Testis (tissue), 2 donors: ENCODE measurements at regions not wholly inside any gene's neighbourhood (a gene's known extent, or its start where the extent isn't known, plus 50 kb on each side); places are given as distances from the start of the nearest gene placed in this dataset.

Experiments used
- DNase-seq: peaks from one replicate; pipeline ENCODE4 v3.0.0-alpha.2; 2019
- H3K27ac ChIP-seq, 2 donors: fragments of 200-600 bp; sonication (generic); one replicate each; pipeline ENCODE4 v1.5.1; 2019
- H3K27me3 ChIP-seq: fragments of 200-600 bp; sonication (generic); one replicate; pipeline ENCODE4 v1.5.1; 2019
- H3K36me3 ChIP-seq: fragments of 200-600 bp; sonication (generic); one replicate; pipeline ENCODE4 v1.5.1; 2017; ENCODE audit warnings: low read depth; ENCODE audit errors: missing control alignments
- H3K4me1 ChIP-seq: fragments of 200-600 bp; sonication (generic); one replicate; pipeline ENCODE4 v1.5.1; 2019
- H3K4me3 ChIP-seq, 2 donors: fragments of 200-600 bp; sonication (generic); one replicate each; pipeline ENCODE4 v1.5.1; 2017 to 2019
- H3K9me3 ChIP-seq: fragments of 200-600 bp; sonication (generic); one replicate; pipeline ENCODE4 v1.5.1; 2017
- CTCF ChIP-seq, 3 experiments: fragments of 450-650 bp in 2 of 3; fragments of 200-600 bp in 1 of 3; sonication (generic) in 1 of 3; IDR thresholded peaks; one replicate each; pipeline ENCODE4 v1.5.1; 2016 to 2019; ENCODE audit warnings: antibody characterized with exemption in 3 of 3, mild to moderate bottlenecking in 2 of 3, moderate library complexity in 1 of 3
- POLR2A ChIP-seq: fragments of 450-650 bp; IDR thresholded peaks from one replicate; pipeline ENCODE4 v1.6.1; 2017; ENCODE audit warnings: antibody characterized with exemption, mild to moderate bottlenecking, moderate library complexity
- WGBS, 2 donors: methylation state at CpG; one replicate each; pipeline ENCODE4 v1.1.5; 2018; 5-methylcytosine and 5-hydroxymethylcytosine counted together
- intact Hi-C: fragments of 100-400 bp; cut with DNase I; formaldehyde crosslinking; loops from one replicate; pipeline ENCODE4 v1.15.1; 2023; ENCODE audit warnings: low total_unique reads

GRCh38 chr2:2665834-2666133, 334.7 kb upstream of the MYT1L start:
- no peak for TF ChIP-seq CTCF (IDR thresholded peaks at IDR 0.05)
- no peak for TF ChIP-seq POLR2A
- H3K9me3 ChIP-seq: no peaks in the 10 kb centered on the region
- 91 to 94% methylated on average over 12 of the region's 12 CpGs for WGBS, 2 donors

GRCh38 chr2:2664989-2665833, 334.1 kb upstream of the MYT1L start:
- Histone ChIP-seq H3K4me3 (no peak overlapping the region), H3K27ac (no peak overlapping the region), H3K27me3 (no peaks in the 10 kb centered on the region), H3K36me3 (no peaks in the 10 kb centered on the region), H3K4me1 (no peaks in the 10 kb centered on the region), H3K9me3 (no peaks in the 10 kb centered on the region)
- no peak for DNase-seq
- TF ChIP-seq CTCF (IDR thresholded peaks at IDR 0.05): no peak
- no peak for TF ChIP-seq POLR2A
- WGBS, 2 donors: 82 to 88% methylated on average over 11 to 28 of the region's 28 CpGs
- intact Hi-C loops: no loop called here

More at GRCh38 chr2:2665834-2666133, 334.7 kb upstream of the MYT1L start:
- no peaks in the 10 kb centered on the region for H3K36me3 ChIP-seq
- H3K27me3 ChIP-seq: no peaks in the 10 kb centered on the region
- H3K4me3 ChIP-seq: no peak overlapping the region
- no peak for DNase-seq
- no peaks in the 10 kb centered on the region for H3K4me1 ChIP-seq
- no peak overlapping the region for H3K27ac ChIP-seq
- intact Hi-C loops: no loop called here

GRCh38 chr2:2663401-2664036, 332.4 kb upstream of the MYT1L start:
- Histone ChIP-seq H3K27ac (no peak overlapping the region), H3K36me3 (no peaks in the 10 kb centered on the region), H3K4me3 (no peak overlapping the region), H3K9me3 (no peaks in the 10 kb centered on the region), H3K27me3 (no peaks in the 10 kb centered on the region), H3K4me1 (no peaks in the 10 kb centered on the region)
- 66 to 73% methylated on average over 4 to 23 of the region's 23 CpGs for WGBS, 2 donors
- no peak for DNase-seq
- intact Hi-C loops: no loop called here
- no peak for TF ChIP-seq POLR2A
- no peak for TF ChIP-seq CTCF (IDR thresholded peaks at IDR 0.05)

GRCh38 chr2:2662847-2663356, 331.8 kb upstream of the MYT1L start:
- H3K9me3 ChIP-seq: no peaks in the 10 kb centered on the region
- no peaks in the 10 kb centered on the region for H3K27me3 ChIP-seq
- WGBS, 2 donors: 74 to 84% methylated on average over 9 of the region's 9 CpGs
- no peak overlapping the region for H3K27ac ChIP-seq
- intact Hi-C loops: no loop called here
- H3K36me3 ChIP-seq: no peaks in the 10 kb centered on the region
- H3K4me3 ChIP-seq: no peak overlapping the region
- no peaks in the 10 kb centered on the region for H3K4me1 ChIP-seq
- TF ChIP-seq POLR2A (no peak), CTCF (IDR thresholded peaks at IDR 0.05) (no peak)
- DNase-seq: no peak
